Right lobe of liver (tissue), 6 donors: ENCODE measurements at regions not wholly inside any gene's neighbourhood (a gene's known extent, or its start where the extent isn't known, plus 50 kb on each side); places are given as distances from the start of the nearest gene placed in this dataset.
"Not testable (repeated sequence)": the region's sequence is repeated elsewhere in the genome, so short reads cannot be mapped to it uniquely, and the experiment has no call there.

ENCODE experiments used
- ATAC-seq, 4 donors: fragments of 200-7000 bp; cut with Tn5 transposase; one replicate each; pipeline ENCODE4 v1.9.1; 2020; ENCODE audit warnings: mild to moderate bottlenecking in 4 of 4, moderate library complexity in 4 of 4
- DNase-seq, 3 donors: peaks; one replicate each; pipeline ENCODE4 v3.0.0-alpha.2; 2020
- H3K27ac ChIP-seq, 3 donors: fragments of 200-600 bp; one replicate each; pipeline ENCODE4 v1.8.0; 2022
- H3K27me3 ChIP-seq, 2 donors: fragments of 200-600 bp; one replicate each; pipeline ENCODE4 v1.8.0; 2022
- H3K36me3 ChIP-seq, 4 donors: fragments of 200-600 bp; sonication (generic) in 1 of 4; one replicate each; pipeline versions ENCODE4 v1.5.1 to v1.8.0; 2017 to 2022; ENCODE audit warnings: control low read depth in 1 of 4
- H3K4me1 ChIP-seq, 4 donors: fragments of 200-600 bp; sonication (generic) in 1 of 4; one replicate each; pipeline versions ENCODE4 v1.5.1 to v1.8.0; 2017 to 2022; ENCODE audit warnings: control low read depth in 1 of 4
- H3K4me3 ChIP-seq, 3 donors: fragments of 200-600 bp; one replicate each; pipeline ENCODE4 v1.8.0; 2022
- H3K9me3 ChIP-seq, 4 donors: fragments of 200-600 bp; sonication (generic) in 1 of 4; one replicate each; pipeline versions ENCODE4 v1.5.1 to v1.8.0; 2017 to 2022; ENCODE audit warnings: control low read depth in 1 of 4
- POLR2A ChIP-seq: fragments of 450-650 bp; IDR thresholded peaks from one replicate; pipeline ENCODE4 v1.6.1; 2017; ENCODE audit warnings: antibody characterized with exemption, mild to moderate bottlenecking
- WGBS: methylation state at CpG from one replicate; pipeline ENCODE4 v1.1.6; 2018; ENCODE audit warnings: low coverage, low lambda C conversion rate; ENCODE audit not compliant: insufficient coverage; ENCODE audit errors: missing lambda C conversion rate; 5-methylcytosine and 5-hydroxymethylcytosine counted together
- intact Hi-C, 2 donors: fragments of 100-400 bp; cut with DNase I; formaldehyde crosslinking; loops; one replicate each; pipeline versions ENCODE4 v1.11.2 to v1.14.1; 2022
- TF ChIP-seq, protein P1 (sequence below), 4 donors: fragments of 200-600 bp in 3 of 4; fragments of 450-650 bp in 1 of 4; IDR thresholded peaks; one replicate each; pipeline versions ENCODE4 v1.5.1 to v1.8.0; 2016 to 2022; ENCODE audit warnings: antibody characterized with exemption in 4 of 4, mild to moderate bottlenecking in 2 of 4
- donor health status: DM: no; HTN: yes; CAD: no.
- donor health status: DM: no; HTN: no; CAD: no.
- donor health status: DM: no; HTN: no; CAD: no.
- donor health status: DM: no; HTN: yes; CAD: no.
- donor health status: DM: no; HTN: yes; CAD: no.

DNA sequence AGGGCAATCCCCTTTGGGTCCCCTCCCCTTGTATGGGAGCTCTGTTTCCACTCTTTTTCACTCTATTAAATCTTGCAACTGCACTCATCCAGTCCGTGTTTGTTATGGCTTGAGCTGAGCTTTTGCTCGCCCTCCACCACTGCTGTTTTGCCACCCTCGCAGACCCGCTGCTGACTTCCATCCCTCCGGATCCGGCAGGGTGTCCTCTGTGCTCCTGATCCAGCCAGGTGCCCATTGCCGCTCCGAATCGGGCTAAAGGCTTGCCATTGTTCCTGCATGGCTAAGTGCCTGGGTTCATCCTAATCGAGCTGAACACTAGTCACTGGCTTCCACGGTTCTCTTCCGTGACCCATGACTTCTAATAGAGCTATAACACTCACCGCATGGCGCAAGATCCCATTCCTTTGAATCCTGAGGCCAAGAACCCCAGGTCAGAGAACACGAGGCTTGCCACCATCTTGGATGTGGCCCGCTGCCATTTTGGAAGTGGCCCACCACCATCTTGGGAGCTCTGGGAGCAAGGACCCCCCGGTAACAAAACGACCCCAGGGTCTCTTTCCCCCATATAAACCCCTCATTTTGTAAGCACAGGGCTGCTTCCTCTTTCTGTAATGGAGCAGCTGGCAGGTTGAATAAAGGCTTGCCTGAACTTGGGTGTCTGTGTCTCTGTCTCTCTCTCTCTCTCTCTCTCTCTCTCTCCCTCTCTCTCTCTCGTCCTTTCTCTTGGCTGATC is 1166.2 kb downstream of the TAF11L14 start:
- 71% methylated on average over 12 of the region's 19 CpGs for WGBS
- no peak for TF ChIP-seq POLR2A
- TF ChIP-seq, protein P1, sequence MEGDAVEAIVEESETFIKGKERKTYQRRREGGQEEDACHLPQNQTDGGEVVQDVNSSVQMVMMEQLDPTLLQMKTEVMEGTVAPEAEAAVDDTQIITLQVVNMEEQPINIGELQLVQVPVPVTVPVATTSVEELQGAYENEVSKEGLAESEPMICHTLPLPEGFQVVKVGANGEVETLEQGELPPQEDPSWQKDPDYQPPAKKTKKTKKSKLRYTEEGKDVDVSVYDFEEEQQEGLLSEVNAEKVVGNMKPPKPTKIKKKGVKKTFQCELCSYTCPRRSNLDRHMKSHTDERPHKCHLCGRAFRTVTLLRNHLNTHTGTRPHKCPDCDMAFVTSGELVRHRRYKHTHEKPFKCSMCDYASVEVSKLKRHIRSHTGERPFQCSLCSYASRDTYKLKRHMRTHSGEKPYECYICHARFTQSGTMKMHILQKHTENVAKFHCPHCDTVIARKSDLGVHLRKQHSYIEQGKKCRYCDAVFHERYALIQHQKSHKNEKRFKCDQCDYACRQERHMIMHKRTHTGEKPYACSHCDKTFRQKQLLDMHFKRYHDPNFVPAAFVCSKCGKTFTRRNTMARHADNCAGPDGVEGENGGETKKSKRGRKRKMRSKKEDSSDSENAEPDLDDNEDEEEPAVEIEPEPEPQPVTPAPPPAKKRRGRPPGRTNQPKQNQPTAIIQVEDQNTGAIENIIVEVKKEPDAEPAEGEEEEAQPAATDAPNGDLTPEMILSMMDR (IDR thresholded peaks at IDR 0.05): no peak

DNA sequence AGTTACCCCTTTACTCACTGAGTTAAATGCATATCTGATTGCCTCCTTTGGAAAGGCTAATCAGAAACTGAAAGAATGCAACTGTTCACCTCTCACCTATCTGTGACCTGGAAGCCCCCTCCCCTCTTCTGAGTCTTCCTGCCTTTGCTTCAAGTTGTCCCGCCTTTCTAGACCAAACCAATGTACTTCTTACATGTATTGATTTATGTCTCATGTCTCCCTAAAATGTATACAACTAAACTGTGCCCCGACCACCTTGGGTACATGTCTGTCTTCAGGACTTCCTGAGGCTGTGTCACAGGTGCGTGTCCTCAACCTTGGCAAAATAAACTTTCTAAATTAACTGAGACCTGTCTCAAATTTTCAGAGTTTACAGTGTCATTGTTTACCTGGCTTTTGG is 1167.2 kb downstream of the TAF11L14 start:
- 45% methylated on average over 3 of the region's 3 CpGs for WGBS
- ATAC-seq, H3K27me3 ChIP-seq, DNase-seq, intact Hi-C loops, H3K9me3 ChIP-seq, H3K4me1 ChIP-seq, H3K4me3 ChIP-seq, H3K27ac ChIP-seq, H3K36me3 ChIP-seq: not testable (repeated sequence)

More for the DNA sequence above, 1166.2 kb downstream of the TAF11L14 start:
- no peak overlapping the region for H3K4me3 ChIP-seq
- H3K27ac ChIP-seq: no peak overlapping the region
- intact Hi-C loops: no loop called here
- H3K27me3 ChIP-seq: no peaks in the 10 kb centered on the region
- no peaks in the 10 kb centered on the region for H3K4me1 ChIP-seq
- no peaks in the 10 kb centered on the region for H3K36me3 ChIP-seq
- no peak for ATAC-seq
- no peak for DNase-seq
- H3K9me3 ChIP-seq: no peaks in the 10 kb centered on the region

DNA sequence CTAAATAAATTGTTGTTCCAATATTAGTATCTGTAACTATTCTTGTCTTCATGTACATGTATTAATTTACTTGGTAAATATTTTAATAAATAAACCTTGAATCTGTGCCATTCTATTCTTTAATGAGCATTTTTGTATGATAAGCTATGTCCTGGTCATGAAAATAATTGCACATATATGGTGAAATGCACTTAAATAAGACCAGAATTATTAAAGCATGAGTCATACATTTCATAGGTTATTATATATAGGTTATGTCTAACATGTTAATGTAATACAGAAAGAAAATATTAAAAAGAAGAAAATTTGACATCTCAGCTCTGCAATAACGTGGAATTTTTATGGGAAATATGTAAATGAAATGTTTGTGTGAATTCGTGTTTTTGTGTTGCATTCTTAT is 1168.1 kb downstream of the TAF11L14 start:
- no peak for TF ChIP-seq POLR2A
- TF ChIP-seq, protein P1 (IDR thresholded peaks at IDR 0.05): no peak
- H3K4me3 ChIP-seq: no peak overlapping the region
- no peaks in the 10 kb centered on the region for H3K27me3 ChIP-seq
- DNase-seq (no peak), ATAC-seq (no peak)
- no peaks in the 10 kb centered on the region for H3K36me3 ChIP-seq
- intact Hi-C loops: no loop called here
- H3K4me1 ChIP-seq: no peaks in the 10 kb centered on the region
- no peaks in the 10 kb centered on the region for H3K9me3 ChIP-seq
- WGBS: 40% methylated on average over 2 of the region's 2 CpGs
- no peak overlapping the region for H3K27ac ChIP-seq

DNA sequence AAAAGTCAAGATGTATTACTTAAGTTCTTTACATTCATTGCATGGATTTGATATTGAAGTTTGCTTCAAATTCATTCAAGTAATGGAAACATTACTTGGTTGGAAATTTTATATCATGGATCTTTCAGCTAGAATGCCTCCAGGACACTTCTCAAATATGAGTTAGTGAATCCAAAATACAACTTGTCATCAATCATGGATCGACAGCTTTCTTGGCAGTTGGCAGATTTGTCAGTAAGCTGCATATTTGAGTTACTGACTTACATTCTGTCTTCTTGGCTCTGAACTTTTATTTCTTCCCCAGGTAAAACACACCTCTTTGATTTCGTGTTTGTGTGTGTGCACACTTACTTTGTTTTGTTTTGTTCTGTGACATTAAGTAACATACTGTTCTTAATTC is 1171.1 kb downstream of the TAF11L14 start:
- Histone ChIP-seq H3K4me1 (no peaks in the 10 kb centered on the region), H3K27ac (no peak overlapping the region), H3K27me3 (no peaks in the 10 kb centered on the region), H3K9me3 (no peaks in the 10 kb centered on the region), H3K36me3 (no peaks in the 10 kb centered on the region), H3K4me3 (no peak overlapping the region)
- no peak for ATAC-seq
- no peak for TF ChIP-seq POLR2A
- TF ChIP-seq, protein P1 (IDR thresholded peaks at IDR 0.05): no peak
- intact Hi-C loops: no loop called here
- no peak for DNase-seq
- 29% methylated on average over 1 of the region's 2 CpGs for WGBS

DNA sequence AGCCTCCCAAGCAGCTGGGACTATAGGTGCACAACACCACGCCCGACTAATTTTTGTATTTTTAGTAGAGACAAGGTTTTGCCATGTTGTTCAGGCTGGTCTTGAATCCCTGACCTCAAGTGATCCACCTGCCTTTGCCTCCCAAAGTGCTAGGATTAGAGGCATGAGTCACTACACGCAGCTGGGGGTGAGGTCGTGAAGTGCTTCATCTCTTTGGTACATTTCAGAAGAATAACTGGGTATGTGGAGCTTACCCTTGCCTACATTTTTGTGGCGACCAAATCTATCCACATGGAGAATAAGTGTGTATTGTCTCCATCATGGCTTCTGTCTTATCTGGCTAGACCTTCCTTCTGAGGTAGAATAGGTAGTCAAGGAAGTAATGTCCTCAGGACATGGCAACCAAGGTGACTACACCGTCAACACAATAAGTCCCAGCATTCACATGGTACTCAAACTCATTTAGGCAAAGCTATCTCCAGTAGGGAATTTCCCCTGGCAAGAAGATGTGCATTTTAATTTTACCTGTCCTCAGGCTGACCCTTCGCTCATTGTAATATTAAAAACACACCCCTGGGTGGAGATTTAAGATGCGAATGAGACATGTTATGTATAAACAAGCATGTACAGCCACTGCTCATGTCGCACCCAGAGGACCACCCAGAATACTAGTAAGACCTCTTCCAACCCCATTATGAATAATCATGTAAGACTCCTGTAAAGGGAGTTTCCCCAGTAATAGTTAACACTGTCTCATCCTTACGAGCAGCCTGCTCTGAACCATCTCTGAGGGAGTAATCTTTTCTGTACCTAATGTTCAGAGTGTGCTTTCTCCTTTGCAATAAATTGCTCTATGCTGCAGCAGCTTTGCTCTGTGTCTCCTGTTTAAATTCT is 1173.2 kb downstream of the TAF11L14 start:
- ATAC-seq: no peak
- intact Hi-C loops: no loop called here
- H3K9me3 ChIP-seq: no peaks in the 10 kb centered on the region

More for the DNA sequence above, 1173.2 kb downstream of the TAF11L14 start:
- Histone ChIP-seq H3K27me3 (no peaks in the 10 kb centered on the region), H3K4me3 (no peak overlapping the region), H3K36me3 (no peaks in the 10 kb centered on the region), H3K4me1 (no peaks in the 10 kb centered on the region), H3K27ac (no peak overlapping the region)
- TF ChIP-seq, protein P1 (IDR thresholded peaks at IDR 0.05): no peak
- TF ChIP-seq POLR2A: no peak
- no peak for DNase-seq
- 50% methylated on average over 9 of the region's 10 CpGs for WGBS
